GM11168 (cell line): ENCODE measurements at regions not wholly inside any gene's neighbourhood (a gene's known extent, or its start where the extent isn't known, plus 50 kb on each side); places are given as distances from the start of the nearest gene placed in this dataset.
"Not testable (repeated sequence)": the region's sequence is repeated elsewhere in the genome, so short reads cannot be mapped to it uniquely, and the experiment has no call there.

ENCODE experiments used
- in situ Hi-C: fragments of 300-500 bp; cut with MboI; formaldehyde crosslinking; loops from one replicate; pipeline ENCODE4 v1.12.0; 2022; ENCODE audit warnings: low sequenced_read_pairs; ENCODE audit not compliant: unreplicated experiment

- in situ Hi-C loops: loop anchor here (25.0 kb wide), 1 partner anchor 199 kb away; no protein-coding TSS in a partner anchor
Measured at GRCh38 chr3:139113231-139113992, 68.7 kb upstream of the PRR23C start.

GRCh38 chr3:139113993-139114375 lies 69.3 kb upstream of the PRR23C start:
- in situ Hi-C loops: loop anchor here (25.0 kb wide), 1 partner anchor 198 kb away; no protein-coding TSS in a partner anchor

GRCh38 chr3:139116631-139117030 lies 71.9 kb upstream of the PRR23C start:
- in situ Hi-C loops: loop anchor here (25.0 kb wide), 1 partner anchor 196 kb away; no protein-coding TSS in a partner anchor

GRCh38 chr3:139117136-139117675 lies 72.5 kb upstream of the PRR23C start:
- in situ Hi-C loops: loop anchor here (25.0 kb wide), 1 partner anchor 195 kb away; no protein-coding TSS in a partner anchor

- in situ Hi-C loops: loop anchor here (25.0 kb wide), 1 partner anchor 194 kb away; no protein-coding TSS in a partner anchor
Measured at GRCh38 chr3:139117883-139118760, 73.4 kb upstream of the PRR23C start.

- in situ Hi-C loops: loop anchor here (25.0 kb wide), 1 partner anchor 193 kb away; no protein-coding TSS in a partner anchor
Measured at GRCh38 chr3:139118835-139119234, 74.1 kb upstream of the PRR23C start.

- in situ Hi-C loops: loop anchor here (25.0 kb wide), 1 partner anchor 193 kb away; no protein-coding TSS in a partner anchor
Measured at GRCh38 chr3:139119331-139120025, 74.8 kb upstream of the PRR23C start.

GRCh38 chr3:139120086-139121056 lies 75.7 kb upstream of the PRR23C start:
- in situ Hi-C loops: loop anchor here (25.0 kb wide), 1 partner anchor 192 kb away; no protein-coding TSS in a partner anchor

GRCh38 chr3:139121513-139122220 lies 77.0 kb upstream of the PRR23C start:
- in situ Hi-C loops: loop anchor here (25.0 kb wide), 1 partner anchor 191 kb away; no protein-coding TSS in a partner anchor

- in situ Hi-C loops: loop anchor here (25.0 kb wide), 1 partner anchor 190 kb away; no protein-coding TSS in a partner anchor
Measured at GRCh38 chr3:139122221-139122581, 77.5 kb upstream of the PRR23C start.

- in situ Hi-C loops: loop anchor here (25.0 kb wide), 1 partner anchor 190 kb away; no protein-coding TSS in a partner anchor
Measured at GRCh38 chr3:139122612-139123011, 77.9 kb upstream of the PRR23C start.

GRCh38 chr3:139123377-139124095 lies 78.8 kb upstream of the PRR23C start:
- in situ Hi-C loops: loop anchor here (25.0 kb wide), 1 partner anchor 189 kb away; no protein-coding TSS in a partner anchor

GRCh38 chr3:139124197-139124596 lies 79.5 kb upstream of the PRR23C start:
- in situ Hi-C loops: loop anchor here (25.0 kb wide), 1 partner anchor 188 kb away; no protein-coding TSS in a partner anchor

- in situ Hi-C loops: no loop called here
Measured at GRCh38 chr3:139127101-139127500, 82.4 kb upstream of the PRR23C start.

GRCh38 chr3:139127629-139128028 lies 82.9 kb upstream of the PRR23C start:
- in situ Hi-C loops: not testable (repeated sequence)

GRCh38 chr3:139128803-139129202 lies 84.1 kb upstream of the PRR23C start:
- in situ Hi-C loops: no loop called here

- in situ Hi-C loops: no loop called here
Measured at GRCh38 chr3:139129892-139130291, 85.2 kb upstream of the PRR23C start.
